HG03064 (cell line): ENCODE measurements at regions not wholly inside any gene's neighbourhood (a gene's known extent, or its start where the extent isn't known, plus 50 kb on each side); places are given as distances from the start of the nearest gene placed in this dataset.

ENCODE experiments used
- ATAC-seq: cut with Tn5 transposase; IDR thresholded peaks from one replicate; pipeline ENCODE4 v1.9.1; 2021; ENCODE audit warnings: low read depth; ENCODE audit not compliant: unreplicated experiment

- no peak for ATAC-seq
These were observed 137.6 kb downstream of the GRIN2B start for GRCh38 chr12:13843841-13844240.

GRCh38 chr12:13841358-13841757, 140.0 kb downstream of the GRIN2B start:
- ATAC-seq = no peak

DNA sequence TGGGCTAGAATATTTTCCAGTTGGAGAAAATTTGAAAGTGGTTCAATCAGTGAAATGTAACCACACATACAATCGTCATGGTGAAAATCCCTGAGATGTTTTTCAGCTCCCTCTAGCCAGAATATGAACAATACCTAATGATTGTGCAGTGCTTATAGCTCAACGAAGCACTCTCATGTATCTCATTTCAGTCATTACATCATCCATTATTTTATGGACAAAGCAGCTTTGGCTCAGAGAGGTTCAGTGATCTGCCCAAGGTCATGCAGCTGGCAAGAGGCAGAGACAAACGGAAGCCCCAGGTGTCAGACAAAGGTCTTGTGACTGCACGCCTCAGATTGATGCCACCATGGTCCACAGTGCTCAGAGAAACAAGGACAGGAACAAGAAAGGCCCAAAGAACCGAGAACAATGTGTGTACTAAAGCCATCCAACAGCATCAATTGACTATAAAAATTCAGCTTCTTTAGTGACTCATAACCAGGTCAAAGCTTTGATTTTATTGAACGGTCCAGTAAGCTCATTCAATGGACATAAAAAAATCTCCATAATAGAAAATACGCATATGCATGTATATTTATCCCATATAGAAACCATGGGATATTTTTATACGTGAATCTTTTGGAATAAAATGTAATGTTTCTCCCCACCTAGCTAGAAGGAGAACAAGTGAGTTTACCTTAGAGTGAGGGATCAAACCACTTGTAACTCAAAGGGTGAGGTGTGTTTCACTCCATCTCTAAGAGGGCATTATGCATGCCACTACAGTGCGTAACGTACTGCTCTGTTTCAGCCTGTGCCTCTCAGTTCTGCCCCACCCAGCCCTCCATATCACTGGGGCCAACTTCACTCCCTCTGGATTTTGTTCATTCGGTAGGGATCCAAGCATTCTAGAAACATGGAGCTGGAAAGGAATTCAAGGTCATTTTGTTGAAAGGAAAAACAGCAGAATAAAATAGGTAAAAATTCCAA, 141.8 kb downstream of the GRIN2B start:
- ATAC-seq = no peak

GRCh38 chr12:13836099-13836498, 145.3 kb downstream of the GRIN2B start:
- no peak for ATAC-seq

DNA sequence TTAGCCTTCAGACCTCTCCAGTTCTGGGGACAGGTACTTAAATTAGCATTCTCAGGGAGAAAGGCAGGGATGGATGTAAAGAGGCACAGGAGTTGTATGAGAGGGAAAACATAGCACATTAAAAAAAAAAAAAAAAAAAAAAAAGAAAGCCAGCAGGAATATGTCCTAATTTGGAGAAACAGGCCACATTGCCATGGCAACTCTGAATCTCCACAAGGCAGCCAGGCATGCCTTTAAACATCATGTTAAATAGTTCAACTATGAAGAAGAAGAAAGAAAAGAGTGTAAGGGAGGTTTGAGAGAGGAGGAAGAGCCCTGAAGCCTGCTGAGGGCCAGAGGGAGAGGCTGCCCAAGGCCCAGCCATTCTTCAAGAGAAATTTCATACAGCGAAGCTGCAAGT, 145.8 kb downstream of the GRIN2B start:
- no peak for ATAC-seq

DNA sequence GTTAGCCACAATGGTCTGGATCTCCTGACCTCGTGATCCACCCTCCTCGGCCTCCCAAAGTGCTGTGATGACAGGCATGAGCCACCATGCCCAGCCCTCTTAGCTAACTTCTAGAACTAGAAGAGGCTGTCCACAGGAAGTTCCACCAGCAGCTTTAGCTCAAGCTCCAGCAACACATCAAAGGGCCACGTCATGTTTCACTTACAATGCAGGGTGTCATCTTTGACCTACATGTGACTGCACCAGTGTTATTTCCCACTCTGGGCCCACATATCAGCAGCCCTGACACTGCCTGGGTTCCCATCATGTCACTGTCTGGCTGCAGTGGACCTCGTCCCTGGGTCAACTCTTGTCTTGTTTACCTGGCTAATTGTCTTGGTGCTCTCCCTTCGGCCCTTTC, 147.2 kb downstream of the GRIN2B start:
- no peak for ATAC-seq

DNA sequence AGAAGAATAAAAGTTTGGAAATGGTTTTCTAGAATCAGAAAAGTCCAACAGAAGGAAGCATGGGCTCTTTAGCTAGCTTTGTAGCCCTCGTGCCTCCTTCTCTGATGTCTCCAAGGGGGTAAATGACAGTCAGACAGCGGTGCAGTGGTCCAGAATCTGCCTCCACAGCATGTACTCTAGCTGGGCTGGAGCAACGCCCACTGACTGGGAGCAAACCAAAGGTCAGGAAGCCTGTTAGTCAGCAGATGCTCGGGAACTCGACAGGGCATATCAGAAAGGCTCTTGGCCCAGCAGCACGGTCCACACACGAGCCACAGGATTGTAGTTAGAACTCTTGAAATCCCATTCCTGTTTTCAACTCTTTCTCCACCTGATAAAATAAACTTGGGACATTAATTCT, 164.3 kb downstream of the GRIN2B start:
- no peak for ATAC-seq

DNA sequence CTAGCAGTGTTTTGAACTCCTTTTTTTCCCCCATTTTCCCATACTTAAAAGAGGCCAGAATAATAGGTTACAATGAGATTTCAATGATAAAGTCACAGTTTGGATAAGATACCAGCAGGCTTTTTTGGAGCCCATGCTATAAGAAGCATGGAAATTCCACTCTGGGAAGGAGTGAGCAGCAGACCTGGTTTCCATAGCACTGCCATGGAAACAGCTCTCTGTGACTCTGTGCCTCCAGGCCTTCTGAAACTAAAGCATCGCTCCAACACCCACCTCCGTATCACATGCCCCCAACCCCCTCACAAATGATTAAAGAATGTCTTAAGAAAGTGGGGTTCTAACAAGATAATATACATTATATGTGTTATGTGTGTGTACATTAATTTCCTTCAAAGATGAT, 165.0 kb downstream of the GRIN2B start:
- ATAC-seq = no peak

GRCh38 chr12:13812168-13812567, 169.2 kb downstream of the GRIN2B start:
- ATAC-seq = no peak

GRCh38 chr12:13811061-13811460, 170.3 kb downstream of the GRIN2B start:
- ATAC-seq = no peak

- ATAC-seq = no peak
These were observed 176.4 kb downstream of the GRIN2B start for GRCh38 chr12:13805041-13805440.

GRCh38 chr12:13801543-13801942, 179.9 kb downstream of the GRIN2B start:
- ATAC-seq = no peak

DNA sequence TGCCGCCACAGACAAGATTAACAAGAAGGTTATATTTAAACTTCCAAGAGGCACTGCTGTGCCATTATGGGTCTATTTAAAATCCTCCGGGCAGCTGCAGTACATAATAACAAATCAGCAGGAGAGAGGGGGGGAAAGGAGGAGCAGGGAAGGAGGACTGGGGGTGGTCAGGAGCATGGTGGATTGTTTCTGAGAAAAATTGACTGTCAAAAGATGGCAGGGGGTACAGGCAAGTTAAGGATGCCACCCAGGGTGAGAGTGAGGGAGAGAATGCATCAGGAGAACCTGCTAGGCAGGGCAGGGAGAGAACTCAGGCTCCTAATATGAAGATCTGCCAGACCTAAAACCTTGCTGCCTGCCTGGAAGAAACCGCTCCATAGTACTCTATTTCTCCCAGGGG, 181.8 kb downstream of the GRIN2B start:
- ATAC-seq = no peak

DNA sequence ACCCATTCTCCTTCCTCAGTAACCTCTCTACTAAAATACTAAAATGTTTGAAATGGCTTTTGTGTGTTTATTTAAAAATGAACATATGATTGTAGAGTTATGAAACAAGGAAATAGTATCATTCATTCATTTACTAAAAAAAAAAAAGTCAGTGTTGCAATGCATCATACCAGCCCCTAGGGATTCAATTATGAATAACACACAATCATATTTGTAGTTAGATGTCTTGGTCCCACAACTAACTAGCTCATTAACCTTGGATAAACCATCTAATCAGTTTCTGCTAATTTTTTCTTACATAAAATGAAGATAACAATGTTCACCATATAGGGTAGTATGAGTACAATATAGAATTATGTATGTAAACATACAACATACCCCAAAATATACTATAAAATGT, 183.2 kb downstream of the GRIN2B start:
- ATAC-seq = no peak

DNA sequence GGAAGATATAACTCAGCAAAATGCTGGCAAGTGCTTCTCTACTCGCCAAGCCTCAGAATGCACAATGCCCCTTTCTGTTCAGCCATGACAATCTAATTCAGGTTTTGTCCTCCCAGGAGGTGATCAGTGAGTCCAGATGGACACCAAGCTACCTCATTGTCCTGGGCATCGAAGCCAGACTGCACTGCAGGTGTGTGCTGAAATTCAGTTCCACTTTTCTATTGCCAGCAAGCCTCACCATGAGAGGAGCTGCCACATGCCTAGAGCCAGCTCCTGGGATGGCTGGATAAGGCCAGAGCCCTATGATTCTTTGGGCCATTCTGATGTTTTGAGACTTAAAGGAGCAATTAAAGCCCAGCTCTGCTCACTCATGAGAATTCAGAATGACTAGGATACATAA, 186.7 kb downstream of the GRIN2B start:
- ATAC-seq = no peak

- ATAC-seq = no peak
These were observed 191.1 kb downstream of the GRIN2B start for GRCh38 chr12:13790317-13790716.

DNA sequence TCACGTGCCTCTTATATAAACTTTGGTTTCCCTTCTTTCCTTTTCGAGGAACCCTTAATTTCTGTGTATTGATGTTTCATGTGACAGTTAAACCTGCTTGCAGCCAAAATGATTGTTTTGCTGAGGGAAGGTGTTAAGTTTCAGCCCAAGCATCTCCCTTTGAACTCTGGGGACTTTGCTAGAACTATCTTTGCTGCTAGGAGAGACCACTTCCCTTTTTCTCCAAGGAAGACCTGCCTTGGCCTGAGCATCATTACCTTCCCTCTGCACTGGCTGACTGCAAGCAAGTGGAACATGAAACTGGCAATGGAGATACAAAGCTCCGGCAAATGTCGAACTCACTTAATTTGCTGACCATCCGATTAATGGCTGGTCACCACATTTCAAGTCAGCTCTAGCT, 192.8 kb downstream of the GRIN2B start:
- ATAC-seq = no peak

DNA sequence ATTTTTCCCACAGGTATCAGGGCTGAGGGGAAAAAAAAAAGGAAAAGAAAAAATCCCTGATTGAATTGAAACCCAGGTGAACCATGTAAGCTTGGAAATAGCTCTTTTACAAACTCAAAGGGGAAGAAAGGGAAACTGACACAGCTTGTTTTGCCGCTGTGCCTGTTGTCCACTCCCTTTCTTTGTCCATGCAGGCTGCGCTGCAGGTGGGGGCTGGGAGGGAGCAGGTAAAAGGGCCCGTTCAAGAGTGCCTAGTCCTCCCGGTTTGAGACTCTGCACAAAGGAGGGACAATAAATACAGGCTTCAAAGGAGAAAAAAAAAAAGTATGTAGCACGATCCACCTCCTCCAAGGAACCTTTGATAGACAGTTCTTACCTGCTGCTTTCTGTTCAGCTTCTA, 194.8 kb downstream of the GRIN2B start:
- ATAC-seq = no peak

DNA sequence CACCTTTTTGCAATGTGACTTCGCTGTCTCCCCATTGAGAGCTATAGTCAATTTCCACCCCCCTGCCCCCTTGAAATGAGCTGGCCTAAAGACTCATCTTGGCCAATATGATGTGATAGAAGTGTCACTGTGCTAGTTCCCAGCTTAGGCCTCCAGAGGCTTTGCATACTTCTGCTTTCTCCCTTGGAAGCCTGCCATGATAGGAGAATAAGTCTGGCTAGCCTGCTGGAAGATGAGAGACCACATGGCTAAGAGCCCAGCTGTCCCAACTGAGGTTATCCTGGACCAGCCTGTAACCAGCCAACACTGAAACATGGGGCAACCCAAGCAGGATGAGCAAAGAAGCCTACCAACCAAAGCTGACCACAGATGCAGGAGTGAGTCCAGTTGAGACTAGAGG, 196.9 kb downstream of the GRIN2B start:
- ATAC-seq = no peak

GRCh38 chr12:13780453-13780852, 200.9 kb downstream of the GRIN2B start:
- no peak for ATAC-seq

DNA sequence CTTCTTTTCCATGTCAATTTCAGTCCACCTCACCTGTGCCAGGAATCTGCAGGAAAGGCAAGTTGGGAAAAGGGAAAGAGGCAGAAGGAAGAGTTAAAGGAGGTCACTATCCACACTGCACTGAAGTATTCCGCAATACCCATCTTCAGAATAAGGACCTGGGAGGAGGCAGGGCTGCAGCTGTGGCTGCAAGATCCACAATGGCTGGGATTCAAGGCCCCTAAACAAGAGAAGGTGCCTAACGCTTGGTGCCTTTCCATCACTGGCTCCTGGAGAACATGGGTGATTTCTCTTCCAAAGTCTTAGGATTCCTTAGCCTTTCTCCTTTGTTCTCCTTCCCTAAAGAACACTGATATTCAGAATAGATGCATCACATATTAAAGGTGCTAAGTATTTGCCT, 204.0 kb downstream of the GRIN2B start:
- no peak for ATAC-seq

- ATAC-seq = no peak
These were observed 209.1 kb downstream of the GRIN2B start for GRCh38 chr12:13772264-13772663.
